SK-N-SH treated with all-trans-retinoic acid at 6 μM for 48 hours (cell line): ENCODE measurements at regions not wholly inside any gene's neighbourhood (a gene's known extent, or its start where the extent isn't known, plus 50 kb on each side); places are given as distances from the start of the nearest gene placed in this dataset.

Experiments
- ATAC-seq: fragments of 200-7000 bp; cut with Tn5 transposase; 3 replicates; pipeline ENCODE4 v1.9.1; 2020; ENCODE audit warnings: mild to moderate bottlenecking, moderate library complexity
- ARNTL ChIP-seq: fragments of 450-650 bp; formaldehyde crosslinking; IDR thresholded peaks from 2 replicates; pipeline ENCODE4 v1.5.0; 2020; ENCODE audit warnings: low read depth, mild to moderate bottlenecking, moderate library complexity, borderline replicate concordance
- BACH2 ChIP-seq: fragments of 250-450 bp; sonication (Bioruptor Pico); IDR thresholded peaks from 2 replicates; pipeline ENCODE4 v1.9.0; 2021; ENCODE audit warnings: mild to moderate bottlenecking, borderline replicate concordance
- CREB5 ChIP-seq: fragments of 250-450 bp; sonication (Bioruptor Pico); IDR thresholded peaks from 2 replicates; pipeline ENCODE4 v1.5.1; 2020; ENCODE audit warnings: low read depth, mild to moderate bottlenecking, moderate library complexity
- CSDC2 ChIP-seq: fragments of 250-450 bp; sonication (Bioruptor Pico); IDR thresholded peaks from 2 replicates; pipeline ENCODE4 v1.5.0; 2020; ENCODE audit warnings: mild to moderate bottlenecking, moderate library complexity
- ESRRG ChIP-seq: fragments of 250-450 bp; sonication (Bioruptor Pico); IDR thresholded peaks from 2 replicates; pipeline ENCODE4 v1.6.1; 2021; ENCODE audit warnings: mild to moderate bottlenecking
- GLIS3 ChIP-seq: fragments of 250-450 bp; sonication (Bioruptor Pico); IDR thresholded peaks from 2 replicates; pipeline ENCODE4 v1.5.0; 2020; ENCODE audit warnings: mild to moderate bottlenecking, moderate library complexity
- ISL1 ChIP-seq: fragments of 250-450 bp; sonication (Bioruptor Pico); IDR thresholded peaks from 2 replicates; pipeline ENCODE4 v2.1.2; 2022; ENCODE audit warnings: mild to moderate bottlenecking, moderate library complexity
- OSR1 ChIP-seq: fragments of 250-450 bp; sonication (Bioruptor Pico); IDR thresholded peaks from 2 replicates; pipeline ENCODE4 v1.8.0; 2022; ENCODE audit warnings: moderate library complexity, mild to moderate bottlenecking, inconsistent platforms
- PATZ1 ChIP-seq: fragments of 250-450 bp; sonication (Bioruptor Pico); IDR thresholded peaks from 2 replicates; pipeline ENCODE4 v1.8.0; 2020; ENCODE audit warnings: mild to moderate bottlenecking, moderate library complexity, borderline replicate concordance
- PPARA ChIP-seq: fragments of 250-450 bp; sonication (Bioruptor Pico); IDR thresholded peaks from 2 replicates; pipeline ENCODE4 v1.5.0; 2020; ENCODE audit warnings: mild to moderate bottlenecking, borderline replicate concordance
- RARB ChIP-seq: fragments of 250-450 bp; sonication (Bioruptor Pico); IDR thresholded peaks from 2 replicates; pipeline ENCODE4 v1.8.0; 2021; ENCODE audit warnings: mild to moderate bottlenecking, moderate library complexity
- SNAI2 ChIP-seq: fragments of 250-450 bp; sonication (Bioruptor Pico); IDR thresholded peaks from 2 replicates; pipeline ENCODE4 v1.5.0; 2020; ENCODE audit warnings: mild to moderate bottlenecking, moderate library complexity
- TCF4 ChIP-seq: fragments of 250-450 bp; sonication (Bioruptor Pico); IDR thresholded peaks from 2 replicates; pipeline ENCODE4 v1.8.0; 2021; ENCODE audit warnings: mild to moderate bottlenecking, moderate library complexity, borderline replicate concordance
- TOX ChIP-seq: fragments of 250-450 bp; sonication (Bioruptor Pico); IDR thresholded peaks from 2 replicates; pipeline ENCODE4 v1.8.0; 2021; ENCODE audit warnings: mild to moderate bottlenecking, moderate library complexity, borderline replicate concordance
- ZC3H10 ChIP-seq: fragments of 250-450 bp; sonication (Bioruptor Pico); IDR thresholded peaks from 2 replicates; pipeline ENCODE4 v1.5.1; 2021; ENCODE audit warnings: mild to moderate bottlenecking, moderate library complexity
- ZFP3 ChIP-seq: fragments of 250-450 bp; sonication (Bioruptor Pico); IDR thresholded peaks from 2 replicates; pipeline ENCODE4 v1.5.0; 2020; ENCODE audit warnings: mild to moderate bottlenecking, moderate library complexity
- ZFP30 ChIP-seq: fragments of 450-650 bp; formaldehyde crosslinking; IDR thresholded peaks from 2 replicates; pipeline ENCODE4 v1.5.0; 2022; ENCODE audit warnings: mild to moderate bottlenecking, moderate library complexity
- ZNF565 ChIP-seq: fragments of 450-650 bp; formaldehyde crosslinking; conservative IDR thresholded peaks from 2 replicates; pipeline ENCODE4 v1.5.0; 2020; ENCODE audit warnings: low read depth, mild to moderate bottlenecking, moderate library complexity
- ZNF8 ChIP-seq: fragments of 450-650 bp; formaldehyde crosslinking; IDR thresholded peaks from 2 replicates; pipeline ENCODE4 v1.5.0; 2020; ENCODE audit warnings: mild to moderate bottlenecking, moderate library complexity
- TF ChIP-seq, protein P1 (sequence below): fragments of 250-450 bp; sonication (Bioruptor Pico); IDR thresholded peaks from 2 replicates; pipeline ENCODE4 v1.8.0; 2021; ENCODE audit warnings: low read depth, mild to moderate bottlenecking, moderate library complexity, borderline replicate concordance
- TF ChIP-seq, protein P2 (sequence below): fragments of 250-450 bp; sonication (Bioruptor Pico); IDR thresholded peaks from 2 replicates; pipeline ENCODE4 v1.5.0; 2020; ENCODE audit warnings: mild to moderate bottlenecking, moderate library complexity

GRCh38 chr3:187994221-187995042 is 159.5 kb upstream of the LPP start:
- ATAC-seq, result peak; percentile 78
- TF ChIP-seq ZFP3 (CRISPR knock-in tag) (no peak), PPARA (CRISPR knock-in tag) (no peak), GLIS3 (CRISPR knock-in tag) (no peak), ZNF565 (CRISPR knock-in tag) (no peak), ZFP30 (no peak), SNAI2 (CRISPR knock-in tag) (no peak), TCF4 (CRISPR knock-in tag) (no peak), TOX (CRISPR knock-in tag) (no peak), ZNF8 (CRISPR knock-in tag) (no peak), CSDC2 (CRISPR knock-in tag) (no peak), ISL1 (CRISPR knock-in tag) (no peak), PATZ1 (no peak), CREB5 (CRISPR knock-in tag) (no peak), BACH2 (no peak), ARNTL (CRISPR knock-in tag) (no peak), ESRRG (no peak), OSR1 (CRISPR knock-in tag) (no peak)
- TF ChIP-seq, protein P1, sequence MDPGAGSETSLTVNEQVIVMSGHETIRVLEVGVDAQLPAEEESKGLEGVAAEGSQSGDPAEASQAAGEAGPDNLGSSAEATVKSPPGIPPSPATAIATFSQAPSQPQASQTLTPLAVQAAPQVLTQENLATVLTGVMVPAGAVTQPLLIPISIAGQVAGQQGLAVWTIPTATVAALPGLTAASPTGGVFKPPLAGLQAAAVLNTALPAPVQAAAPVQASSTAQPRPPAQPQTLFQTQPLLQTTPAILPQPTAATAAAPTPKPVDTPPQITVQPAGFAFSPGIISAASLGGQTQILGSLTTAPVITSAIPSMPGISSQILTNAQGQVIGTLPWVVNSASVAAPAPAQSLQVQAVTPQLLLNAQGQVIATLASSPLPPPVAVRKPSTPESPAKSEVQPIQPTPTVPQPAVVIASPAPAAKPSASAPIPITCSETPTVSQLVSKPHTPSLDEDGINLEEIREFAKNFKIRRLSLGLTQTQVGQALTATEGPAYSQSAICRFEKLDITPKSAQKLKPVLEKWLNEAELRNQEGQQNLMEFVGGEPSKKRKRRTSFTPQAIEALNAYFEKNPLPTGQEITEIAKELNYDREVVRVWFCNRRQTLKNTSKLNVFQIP (CRISPR knock-in tag), result no peak

DNA sequence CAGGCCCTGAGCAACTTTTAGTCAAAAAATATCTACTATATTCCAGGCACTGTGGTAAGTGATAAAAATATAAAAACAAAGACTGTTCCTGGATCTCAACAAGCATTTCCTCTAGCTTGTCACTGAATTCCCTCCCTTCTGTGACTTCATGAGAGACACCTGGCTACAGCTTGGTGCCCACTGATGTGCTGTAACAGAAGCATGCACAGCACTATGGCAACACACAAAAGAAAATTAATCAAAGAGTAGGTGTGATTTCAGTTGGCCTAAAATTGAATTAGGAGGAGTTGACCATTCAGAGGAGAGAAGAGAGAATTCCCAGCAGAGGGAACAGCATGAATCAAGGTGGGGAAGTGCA is 158.9 kb upstream of the LPP start:
- no peak; the same call in 1 of the 3 replicates for ATAC-seq
- TF ChIP-seq TCF4 (CRISPR knock-in tag) (no peak), ARNTL (CRISPR knock-in tag) (no peak), TOX (CRISPR knock-in tag) (no peak), PATZ1 (no peak), CSDC2 (CRISPR knock-in tag) (no peak), BACH2 (no peak), PPARA (CRISPR knock-in tag) (no peak), ESRRG (no peak), ZFP3 (CRISPR knock-in tag) (no peak), ZNF565 (CRISPR knock-in tag) (no peak), RARB (no peak), ZNF8 (CRISPR knock-in tag) (no peak), GLIS3 (CRISPR knock-in tag) (no peak), ZC3H10 (CRISPR knock-in tag) (no peak)
- TF ChIP-seq, protein P1 (CRISPR knock-in tag), result no peak
- TF ChIP-seq, protein P2, sequence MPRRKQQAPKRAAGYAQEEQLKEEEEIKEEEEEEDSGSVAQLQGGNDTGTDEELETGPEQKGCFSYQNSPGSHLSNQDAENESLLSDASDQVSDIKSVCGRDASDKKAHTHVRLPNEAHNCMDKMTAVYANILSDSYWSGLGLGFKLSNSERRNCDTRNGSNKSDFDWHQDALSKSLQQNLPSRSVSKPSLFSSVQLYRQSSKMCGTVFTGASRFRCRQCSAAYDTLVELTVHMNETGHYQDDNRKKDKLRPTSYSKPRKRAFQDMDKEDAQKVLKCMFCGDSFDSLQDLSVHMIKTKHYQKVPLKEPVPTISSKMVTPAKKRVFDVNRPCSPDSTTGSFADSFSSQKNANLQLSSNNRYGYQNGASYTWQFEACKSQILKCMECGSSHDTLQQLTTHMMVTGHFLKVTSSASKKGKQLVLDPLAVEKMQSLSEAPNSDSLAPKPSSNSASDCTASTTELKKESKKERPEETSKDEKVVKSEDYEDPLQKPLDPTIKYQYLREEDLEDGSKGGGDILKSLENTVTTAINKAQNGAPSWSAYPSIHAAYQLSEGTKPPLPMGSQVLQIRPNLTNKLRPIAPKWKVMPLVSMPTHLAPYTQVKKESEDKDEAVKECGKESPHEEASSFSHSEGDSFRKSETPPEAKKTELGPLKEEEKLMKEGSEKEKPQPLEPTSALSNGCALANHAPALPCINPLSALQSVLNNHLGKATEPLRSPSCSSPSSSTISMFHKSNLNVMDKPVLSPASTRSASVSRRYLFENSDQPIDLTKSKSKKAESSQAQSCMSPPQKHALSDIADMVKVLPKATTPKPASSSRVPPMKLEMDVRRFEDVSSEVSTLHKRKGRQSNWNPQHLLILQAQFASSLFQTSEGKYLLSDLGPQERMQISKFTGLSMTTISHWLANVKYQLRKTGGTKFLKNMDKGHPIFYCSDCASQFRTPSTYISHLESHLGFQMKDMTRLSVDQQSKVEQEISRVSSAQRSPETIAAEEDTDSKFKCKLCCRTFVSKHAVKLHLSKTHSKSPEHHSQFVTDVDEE, result no peak
- TF ChIP-seq, all 23 proteins: peak for 0
